ENCODE measurements at regions not wholly inside any gene's neighbourhood (a gene's known extent, or its start where the extent isn't known, plus 50 kb on each side); places are given as distances from the start of the nearest gene placed in this dataset.

DNA sequence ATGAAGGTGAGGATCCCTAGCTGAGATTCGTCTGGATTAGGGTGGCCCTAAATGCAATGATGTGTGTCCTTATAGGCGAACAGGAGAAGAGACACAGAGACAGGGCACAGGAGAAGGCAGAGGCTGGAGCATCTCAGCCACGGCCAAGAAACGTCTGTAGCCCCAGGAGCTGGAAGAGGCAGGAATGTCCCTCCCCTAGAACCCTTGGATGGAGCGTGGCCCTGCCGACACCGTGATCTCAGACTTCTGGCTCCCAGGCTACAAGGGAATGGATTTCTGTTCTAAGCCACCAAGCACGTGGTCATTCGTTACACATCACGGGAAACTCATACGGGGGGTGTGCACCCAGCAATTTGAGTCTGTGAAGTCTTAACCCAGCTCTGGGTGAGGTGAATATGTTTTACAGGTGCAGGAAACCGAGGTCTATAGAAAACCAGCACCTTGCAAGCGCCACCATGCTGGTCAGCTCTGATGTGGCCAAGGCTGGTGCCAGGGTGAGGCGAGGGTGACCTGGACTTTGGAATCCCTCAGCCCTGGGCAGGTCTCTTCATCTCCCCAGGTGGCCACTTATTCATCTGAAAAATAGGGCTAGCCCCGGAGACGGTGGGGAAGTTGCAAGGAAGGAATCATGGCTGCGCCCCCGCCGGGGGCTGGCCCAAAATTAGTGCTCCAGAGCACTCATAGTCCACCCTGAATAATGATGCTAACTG lies 89.5 kb upstream of the FGF3 start:
- TF ChIP-seq, protein P1, sequence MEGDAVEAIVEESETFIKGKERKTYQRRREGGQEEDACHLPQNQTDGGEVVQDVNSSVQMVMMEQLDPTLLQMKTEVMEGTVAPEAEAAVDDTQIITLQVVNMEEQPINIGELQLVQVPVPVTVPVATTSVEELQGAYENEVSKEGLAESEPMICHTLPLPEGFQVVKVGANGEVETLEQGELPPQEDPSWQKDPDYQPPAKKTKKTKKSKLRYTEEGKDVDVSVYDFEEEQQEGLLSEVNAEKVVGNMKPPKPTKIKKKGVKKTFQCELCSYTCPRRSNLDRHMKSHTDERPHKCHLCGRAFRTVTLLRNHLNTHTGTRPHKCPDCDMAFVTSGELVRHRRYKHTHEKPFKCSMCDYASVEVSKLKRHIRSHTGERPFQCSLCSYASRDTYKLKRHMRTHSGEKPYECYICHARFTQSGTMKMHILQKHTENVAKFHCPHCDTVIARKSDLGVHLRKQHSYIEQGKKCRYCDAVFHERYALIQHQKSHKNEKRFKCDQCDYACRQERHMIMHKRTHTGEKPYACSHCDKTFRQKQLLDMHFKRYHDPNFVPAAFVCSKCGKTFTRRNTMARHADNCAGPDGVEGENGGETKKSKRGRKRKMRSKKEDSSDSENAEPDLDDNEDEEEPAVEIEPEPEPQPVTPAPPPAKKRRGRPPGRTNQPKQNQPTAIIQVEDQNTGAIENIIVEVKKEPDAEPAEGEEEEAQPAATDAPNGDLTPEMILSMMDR (IDR thresholded peaks at IDR 0.05) = no peak
- TF ChIP-seq POLR2A (IDR thresholded peaks at IDR 0.05) (no peak), POLR2AphosphoS5 (IDR thresholded peaks at IDR 0.05) (no peak)

All from sigmoid colon (tissue), 4 donors.